GM12878 (cell line): ENCODE measurements at regions not wholly inside any gene's neighbourhood (a gene's known extent, or its start where the extent isn't known, plus 50 kb on each side); places are given as distances from the start of the nearest gene placed in this dataset.

ENCODE experiments used
- ATAC-seq: fragments of 200-7000 bp; cut with Tn5 transposase; 3 replicates; pipeline ENCODE4 v1.9.1; 2020; ENCODE audit warnings: mild to moderate bottlenecking, moderate library complexity
- BruUV-seq: library from RNA; stranded (reverse); fragments of 400-500 nt; replicated peaks from 2 replicates; lab custom pipeline; 2021; lab: Mats Ljungman, UMichigan
- CTCF ChIA-PET: fragments of 300-600 bp; sonication (Branson Sonifier 250); formaldehyde crosslinking; extraction: SDS; loops from one replicate; lab custom pipeline; 2021; ENCODE audit warnings: inconsistent platforms; lab: Yijun Ruan, JAX
- POLR2A ChIA-PET: fragments of 350-600 bp; formaldehyde crosslinking; extraction: SDS; loops from one replicate; lab custom pipeline; 2021; ENCODE audit warnings: inconsistent platforms; lab: Charles Lee
- RAD21 ChIA-PET: fragments of 300-600 bp; sonication (Branson Sonifier 250); formaldehyde crosslinking; loops from one replicate; lab custom pipeline; 2023; ENCODE audit warnings: antibody characterized with exemption; ENCODE audit not compliant: unreplicated experiment; lab: Charles Lee
- SMC1A ChIA-PET: fragments of 300-600 bp; sonication (Branson Sonifier 250); formaldehyde crosslinking; loops from one replicate; lab custom pipeline; 2023; ENCODE audit not compliant: unreplicated experiment, uncharacterized antibody; lab: Charles Lee
- DNase-seq: peaks from one replicate; pipeline ENCODE4 v3.0.0-alpha.2; 2011; ENCODE audit warnings: low read depth, low spot score
- FAIRE-seq: peaks from 3 replicates; lab custom pipeline; 2011; peaks lifted over from hg19 to GRCh38; lab: Jason Lieb, UNC
- H2AFZ ChIP-seq: 2 replicates; pipeline ENCODE4 v1.6.0; 2011; ENCODE audit warnings: low read depth, low read length, control low read depth; ENCODE audit not compliant: control insufficient read depth
- H3K27ac ChIP-seq: 2 replicates; pipeline ENCODE4 v1.5.1; 2011; ENCODE audit warnings: control low read depth; ENCODE audit not compliant: control insufficient read depth, insufficient read depth
- H3K27me3 ChIP-seq, 2 experiments: replicated peaks in 1 of 2; 2 replicates each; pipeline versions ENCODE4 v1.6.0 to v1.6.1; 2011; ENCODE audit warnings: low read length in 1 of 2; ENCODE audit not compliant: control insufficient read depth in 2 of 2, insufficient read depth in 2 of 2
- H3K36me3 ChIP-seq, 2 experiments: 2 replicates each; pipeline ENCODE4 v1.5.1; 2011; ENCODE audit warnings: low read length in 1 of 2; ENCODE audit not compliant: control insufficient read depth in 2 of 2, insufficient read depth in 2 of 2
- H3K4me1 ChIP-seq: 2 replicates; pipeline ENCODE4 v1.6.1; 2011; ENCODE audit warnings: mild to moderate bottlenecking, low read length, moderate library complexity, mixed read lengths; ENCODE audit not compliant: control insufficient read depth, insufficient read depth
- H3K4me2 ChIP-seq: 2 replicates; pipeline ENCODE4 v1.6.0; 2011; ENCODE audit warnings: control low read depth; ENCODE audit not compliant: control insufficient read depth, insufficient read depth
- H3K4me3 ChIP-seq: fragments of 200-600 bp; sonication (generic); 2 replicates; pipeline ENCODE4 v1.5.1; 2016
- H3K79me2 ChIP-seq: 2 replicates; pipeline ENCODE4 v1.6.0; 2011; ENCODE audit warnings: low read length; ENCODE audit not compliant: control insufficient read depth, insufficient read depth
- H3K9ac ChIP-seq: 2 replicates; pipeline ENCODE4 v1.8.0; 2011; ENCODE audit warnings: low read length, control low read depth, mixed read lengths; ENCODE audit not compliant: control insufficient read depth, insufficient read depth
- H3K9me3 ChIP-seq: replicated peaks from 3 replicates; pipeline ENCODE4 v1.5.1; 2011; ENCODE audit warnings: mild to moderate bottlenecking, low read length; ENCODE audit not compliant: control insufficient read depth, insufficient read depth
- H4K20me1 ChIP-seq: 2 replicates; pipeline ENCODE4 v1.6.0; 2011; ENCODE audit not compliant: control insufficient read depth, insufficient read depth
- IRF4 ChIP-seq: IDR thresholded peaks from 2 replicates; pipeline ENCODE4 v1.6.1; 2011; ENCODE audit warnings: low read depth, low read length
- JUND ChIP-seq: IDR thresholded peaks from 2 replicates; pipeline ENCODE4 v1.6.1; 2012; ENCODE audit warnings: low read depth, mild to moderate bottlenecking, low read length, improper control_type of control experiment, moderate library complexity
- SPI1 ChIP-seq: IDR thresholded peaks from 2 replicates; pipeline ENCODE4 v1.6.1; 2011; ENCODE audit warnings: low read depth, mild to moderate bottlenecking, low read length, moderate library complexity, borderline replicate concordance; ENCODE audit not compliant: insufficient read depth
- SREBF2 ChIP-seq: IDR thresholded peaks from 2 replicates; pipeline ENCODE4 v1.6.1; 2012; ENCODE audit warnings: mild to moderate bottlenecking, low read length
- TARDBP ChIP-seq: IDR thresholded peaks from 2 replicates; pipeline ENCODE4 v1.6.1; 2016; ENCODE audit warnings: borderline replicate concordance
- WRNIP1 ChIP-seq: IDR thresholded peaks from 2 replicates; pipeline ENCODE4 v1.6.1; 2011; ENCODE audit warnings: low read depth, low read length, improper control_type of control experiment, borderline replicate concordance
- ZZZ3 ChIP-seq: IDR thresholded peaks from 2 replicates; pipeline ENCODE4 v1.6.1; 2011; ENCODE audit warnings: low read depth; ENCODE audit not compliant: control insufficient read depth, insufficient read length
- WGBS: methylation state at CpG from one replicate; pipeline ENCODE4 v1.1.6; 2016; ENCODE audit warnings: low lambda C conversion rate; ENCODE audit not compliant: insufficient replicate concordance, insufficient coverage; ENCODE audit errors: missing lambda C conversion rate; 5-methylcytosine and 5-hydroxymethylcytosine counted together
- in situ Hi-C: fragments of 300-500 bp; cut with MboI; formaldehyde crosslinking; loops from 9 replicates; pipeline ENCODE4 v1.14.3; 2018; ENCODE audit warnings: mixed read lengths
- intact Hi-C: fragments of 100-400 bp; cut with micrococcal nuclease; formaldehyde crosslinking; loops from one replicate; pipeline ENCODE4 v1.14.2; 2022; ENCODE audit not compliant: unreplicated experiment
- TF ChIP-seq, protein P1 (sequence below): fragments of 450-650 bp; formaldehyde crosslinking; IDR thresholded peaks from 2 replicates; pipeline ENCODE4 v1.4.0; 2022; ENCODE audit warnings: mild to moderate bottlenecking, moderate library complexity
- TF ChIP-seq, protein P2 (sequence below): fragments of 450-650 bp; IDR thresholded peaks from 2 replicates; pipeline ENCODE4 v1.6.1; 2017; ENCODE audit warnings: mild to moderate bottlenecking

DNA sequence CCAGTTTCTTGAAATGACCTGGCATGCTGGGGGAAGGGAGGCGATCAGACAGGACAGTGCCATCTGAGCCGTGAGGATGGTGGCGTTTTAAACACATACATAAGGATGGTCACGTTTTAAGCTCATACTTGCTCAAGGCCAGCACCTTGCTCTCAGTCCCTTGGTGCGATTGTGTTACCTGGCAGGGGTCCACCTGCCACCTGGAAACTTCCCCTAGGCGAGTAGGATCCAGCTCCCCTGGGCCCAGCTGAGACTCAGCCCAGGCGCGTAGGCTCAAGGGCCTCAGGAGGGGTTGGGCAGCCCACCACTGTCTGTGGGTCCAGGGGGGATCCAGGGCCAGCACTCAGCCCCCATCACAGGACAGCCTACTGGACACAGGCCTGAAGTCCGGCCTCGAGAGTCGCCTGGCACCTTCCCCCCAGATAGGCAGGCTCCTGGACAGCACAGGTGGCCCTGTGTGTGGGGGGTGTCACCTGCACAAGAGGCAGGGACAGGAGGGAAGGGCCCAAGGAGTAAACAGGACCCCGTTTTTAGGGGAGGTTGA is 185.8 kb downstream of the BRD1 start (continued):
- TF ChIP-seq, protein P1, sequence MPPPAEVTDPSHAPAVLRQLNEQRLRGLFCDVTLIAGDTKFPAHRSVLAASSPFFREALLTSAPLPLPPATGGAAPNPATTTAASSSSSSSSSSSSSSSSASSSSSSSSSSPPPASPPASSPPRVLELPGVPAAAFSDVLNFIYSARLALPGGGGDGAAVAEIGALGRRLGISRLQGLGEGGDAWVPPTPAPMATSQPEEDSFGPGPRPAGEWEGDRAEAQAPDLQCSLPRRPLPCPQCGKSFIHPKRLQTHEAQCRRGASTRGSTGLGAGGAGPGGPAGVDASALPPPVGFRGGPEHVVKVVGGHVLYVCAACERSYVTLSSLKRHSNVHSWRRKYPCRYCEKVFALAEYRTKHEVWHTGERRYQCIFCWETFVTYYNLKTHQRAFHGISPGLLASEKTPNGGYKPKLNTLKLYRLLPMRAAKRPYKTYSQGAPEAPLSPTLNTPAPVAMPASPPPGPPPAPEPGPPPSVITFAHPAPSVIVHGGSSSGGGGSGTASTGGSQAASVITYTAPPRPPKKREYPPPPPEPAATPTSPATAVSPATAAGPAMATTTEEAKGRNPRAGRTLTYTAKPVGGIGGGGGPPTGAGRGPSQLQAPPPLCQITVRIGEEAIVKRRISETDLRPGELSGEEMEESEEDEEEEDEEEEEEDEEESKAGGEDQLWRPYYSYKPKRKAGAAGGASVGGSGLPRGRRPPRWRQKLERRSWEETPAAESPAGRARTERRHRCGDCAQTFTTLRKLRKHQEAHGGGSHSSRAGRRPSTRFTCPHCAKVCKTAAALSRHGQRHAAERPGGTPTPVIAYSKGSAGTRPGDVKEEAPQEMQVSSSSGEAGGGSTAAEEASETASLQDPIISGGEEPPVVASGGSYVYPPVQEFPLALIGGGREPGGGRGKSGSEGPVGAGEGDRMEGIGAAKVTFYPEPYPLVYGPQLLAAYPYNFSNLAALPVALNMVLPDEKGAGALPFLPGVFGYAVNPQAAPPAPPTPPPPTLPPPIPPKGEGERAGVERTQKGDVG (CRISPR knock-in tag) = no peak
- TF ChIP-seq, all 136 proteins: peak for 0

DNA sequence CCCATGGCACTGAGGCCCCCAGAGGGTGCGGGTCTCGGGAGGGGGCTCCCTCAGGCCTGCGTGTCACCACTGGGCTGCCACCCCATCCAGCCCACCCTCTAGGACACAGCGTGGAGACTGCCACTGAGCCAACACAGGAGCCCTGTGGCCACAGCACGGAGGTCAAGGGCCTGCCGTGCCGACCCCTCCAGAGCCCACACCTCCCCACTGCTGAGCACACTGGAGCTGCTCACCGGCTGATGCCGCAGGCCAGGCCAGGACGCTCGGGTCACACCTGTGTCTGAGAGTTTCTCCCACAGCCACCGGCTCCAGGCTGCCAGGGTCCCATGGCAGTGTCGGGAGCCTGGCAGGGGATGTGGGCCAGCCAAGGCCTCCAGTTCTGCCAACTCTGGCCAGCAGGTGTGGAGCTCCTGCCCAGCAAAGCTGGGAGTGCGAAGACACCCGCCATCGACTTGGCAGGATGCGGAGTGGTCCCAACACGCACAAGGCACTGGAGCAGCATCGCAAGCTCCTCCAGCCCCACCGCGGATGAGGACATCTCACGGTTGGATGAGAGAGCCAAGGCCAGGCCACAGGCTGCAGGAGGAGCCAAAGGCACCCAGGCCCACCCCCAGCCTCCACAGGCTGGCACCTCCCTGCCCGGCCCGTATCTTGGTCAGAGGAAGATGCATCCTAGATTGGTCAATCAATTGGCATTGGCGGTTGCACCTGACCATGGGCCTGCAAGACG is 187.1 kb downstream of the BRD1 start:
- H4K20me1 ChIP-seq = no peaks in the 10 kb centered on the region
- ChIA-PET SMC1A (no interaction called here), POLR2A (no interaction called here), RAD21 (no interaction called here), CTCF (no interaction called here)
- no peak for TF ChIP-seq TARDBP
- no peak for TF ChIP-seq JUND
- TF ChIP-seq, protein P2, sequence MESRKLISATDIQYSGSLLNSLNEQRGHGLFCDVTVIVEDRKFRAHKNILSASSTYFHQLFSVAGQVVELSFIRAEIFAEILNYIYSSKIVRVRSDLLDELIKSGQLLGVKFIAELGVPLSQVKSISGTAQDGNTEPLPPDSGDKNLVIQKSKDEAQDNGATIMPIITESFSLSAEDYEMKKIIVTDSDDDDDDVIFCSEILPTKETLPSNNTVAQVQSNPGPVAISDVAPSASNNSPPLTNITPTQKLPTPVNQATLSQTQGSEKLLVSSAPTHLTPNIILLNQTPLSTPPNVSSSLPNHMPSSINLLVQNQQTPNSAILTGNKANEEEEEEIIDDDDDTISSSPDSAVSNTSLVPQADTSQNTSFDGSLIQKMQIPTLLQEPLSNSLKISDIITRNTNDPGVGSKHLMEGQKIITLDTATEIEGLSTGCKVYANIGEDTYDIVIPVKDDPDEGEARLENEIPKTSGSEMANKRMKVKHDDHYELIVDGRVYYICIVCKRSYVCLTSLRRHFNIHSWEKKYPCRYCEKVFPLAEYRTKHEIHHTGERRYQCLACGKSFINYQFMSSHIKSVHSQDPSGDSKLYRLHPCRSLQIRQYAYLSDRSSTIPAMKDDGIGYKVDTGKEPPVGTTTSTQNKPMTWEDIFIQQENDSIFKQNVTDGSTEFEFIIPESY = no peak
- TF ChIP-seq IRF4 = no peak
- no peak for TF ChIP-seq SREBF2
- no peak for TF ChIP-seq SPI1
- TF ChIP-seq WRNIP1 = no peak
- TF ChIP-seq ZZZ3 = no peak
- peaks cover 2% of the 10 kb centered on the region for H3K79me2 ChIP-seq
- no peaks in the 10 kb centered on the region for H3K27me3 ChIP-seq
- H3K36me3 ChIP-seq = no peaks in the 10 kb centered on the region; a peak in 3 of 4 replicates
- DNase-seq = no peak
- no peak overlapping the region for H3K4me3 ChIP-seq
- WGBS = 78% methylated on average over 25 of the region's 26 CpGs
- H3K9me3 ChIP-seq = no peaks in the 10 kb centered on the region; the same call in 2 of the 3 replicates
- no peak overlapping the region for H3K9ac ChIP-seq
- no peak overlapping the region for H2AFZ ChIP-seq
- FAIRE-seq = no peak
- intact Hi-C loops = no loop called here
- H3K4me1 ChIP-seq = no peaks in the 10 kb centered on the region
- no peak for ATAC-seq
- no peak overlapping the region for H3K27ac ChIP-seq
- no TSS peak for BruUV-seq
- in situ Hi-C loops = no loop called here
- no peak overlapping the region for H3K4me2 ChIP-seq
